Loucy (cell line): ENCODE measurements at regions not wholly inside any gene's neighbourhood (a gene's known extent, or its start where the extent isn't known, plus 50 kb on each side); places are given as distances from the start of the nearest gene placed in this dataset.

Experiments used
- CTCF ChIP-seq: fragments of 200-600 bp; sonication (generic); conservative IDR thresholded peaks from 2 replicates; pipeline ENCODE4 v1.5.1; 2014; ENCODE audit warnings: mild to moderate bottlenecking, antibody characterized with exemption, low read length
- EZH2phosphoT487 ChIP-seq: fragments of 200-600 bp; IDR thresholded peaks from 2 replicates; pipeline ENCODE4 v1.6.1; 2018; ENCODE audit warnings: antibody characterized with exemption, mild to moderate bottlenecking, moderate library complexity, borderline replicate concordance

GRCh38 chr2:221897718-221898117 lies 325.6 kb upstream of the EPHA4 start:
- TF ChIP-seq CTCF: no peak
- TF ChIP-seq EZH2phosphoT487: no peak
